TTC549 (cell line): ENCODE measurements at regions not wholly inside any gene's neighbourhood (a gene's known extent, or its start where the extent isn't known, plus 50 kb on each side); places are given as distances from the start of the nearest gene placed in this dataset.

Experiments used
- FAIRE-seq: peaks from 2 replicates; lab custom pipeline; 2012; peaks lifted over from hg19 to GRCh38; lab: Jason Lieb, UNC

- FAIRE-seq, result no peak
These were observed 69.0 kb upstream of the STXBP5 start for GRCh38 chr6:147135211-147135681.

GRCh38 chr6:147136057-147136456, 68.2 kb upstream of the STXBP5 start:
- FAIRE-seq, result no peak

GRCh38 chr6:147137986-147138385, 66.2 kb upstream of the STXBP5 start:
- FAIRE-seq, result no peak

- no peak for FAIRE-seq
These were observed 65.4 kb upstream of the STXBP5 start for GRCh38 chr6:147138835-147139234.

GRCh38 chr6:147141711-147142308, 62.4 kb upstream of the STXBP5 start:
- no peak for FAIRE-seq

GRCh38 chr6:147142684-147143245, 61.5 kb upstream of the STXBP5 start:
- FAIRE-seq, result no peak

- FAIRE-seq, result no peak
These were observed 55.1 kb upstream of the STXBP5 start for GRCh38 chr6:147149092-147149491.

- no peak for FAIRE-seq
These were observed 54.4 kb upstream of the STXBP5 start for GRCh38 chr6:147149826-147150225.

GRCh38 chr6:147150293-147150692, 53.9 kb upstream of the STXBP5 start:
- no peak for FAIRE-seq
